CD14-positive monocyte (primary cell): ENCODE measurements at regions not wholly inside any gene's neighbourhood (a gene's known extent, or its start where the extent isn't known, plus 50 kb on each side); places are given as distances from the start of the nearest gene placed in this dataset.

Source experiments
- DNase-seq, 3 donors: peaks; one replicate each; pipeline ENCODE4 v3.0.0-alpha.2; 2011 to 2022
- H2AFZ ChIP-seq: 2 replicates; pipeline ENCODE4 v1.6.0; 2012; ENCODE audit warnings: mild to moderate bottlenecking, low read depth, low read length, inconsistent platforms; ENCODE audit not compliant: insufficient read depth, poor library complexity, severe bottlenecking
- H3K27ac ChIP-seq, 2 donors: 1 replicate in 1 of 2; 2 replicates in 1 of 2; pipeline ENCODE4 v1.5.1; 2012 to 2013; ENCODE audit warnings: low read length in 2 of 2, control low read depth in 1 of 2, inconsistent platforms in 1 of 2, low read depth in 1 of 2, mild to moderate bottlenecking in 1 of 2
- H3K27me3 ChIP-seq, 2 donors: one replicate each; pipeline versions ENCODE4 v1.6.0 to v1.6.1; 2011 to 2013; ENCODE audit warnings: low read length in 2 of 2; ENCODE audit not compliant: control insufficient read depth in 2 of 2, insufficient read depth in 2 of 2
- H3K36me3 ChIP-seq, 2 donors: replicated peaks in 1 of 2; 1 replicate in 1 of 2; 2 replicates in 1 of 2; pipeline versions ENCODE4 v1.5.1 to v1.6.1; 2012 to 2013; ENCODE audit warnings: low read length in 2 of 2, control low read depth in 1 of 2, inconsistent platforms in 1 of 2, mild to moderate bottlenecking in 1 of 2; ENCODE audit not compliant: insufficient read depth in 2 of 2, control insufficient read depth in 1 of 2
- H3K4me1 ChIP-seq, 2 donors: 1 replicate in 1 of 2; 2 replicates in 1 of 2; pipeline versions ENCODE4 v1.5.1 to v1.6.1; 2012 to 2013; ENCODE audit warnings: low read length in 2 of 2, control low read depth in 1 of 2, inconsistent platforms in 1 of 2, mild to moderate bottlenecking in 1 of 2, moderate library complexity in 1 of 2; ENCODE audit not compliant: insufficient read depth in 2 of 2, control insufficient read depth in 1 of 2
- H3K4me2 ChIP-seq: replicated peaks from 2 replicates; pipeline ENCODE3; 2012; ENCODE audit warnings: low read length, moderate library complexity, mild to moderate bottlenecking; ENCODE audit not compliant: poor library complexity, severe bottlenecking; ENCODE audit errors: extremely low read depth
- H3K4me3 ChIP-seq, 3 experiments: fragments of 200-600 bp in 1 of 3; sonication (generic) in 1 of 3; replicated peaks in 1 of 3; 1 replicate in 2 of 3; 2 replicates in 1 of 3; pipeline ENCODE4 v1.5.1; 2011 to 2013; ENCODE audit warnings: low read length in 3 of 3, mild to moderate bottlenecking in 3 of 3, control low read depth in 2 of 3, low read depth in 2 of 3, inconsistent platforms in 1 of 3, moderate library complexity in 1 of 3
- H3K79me2 ChIP-seq: 2 replicates; pipeline ENCODE4 v1.6.0; 2012; ENCODE audit warnings: mild to moderate bottlenecking, control low read depth, inconsistent platforms, low read length, moderate library complexity; ENCODE audit not compliant: insufficient read depth
- H3K9ac ChIP-seq: 2 replicates; pipeline ENCODE4 v1.6.0; 2017; ENCODE audit warnings: low read length, mild to moderate bottlenecking; ENCODE audit not compliant: insufficient read depth, poor library complexity, severe bottlenecking
- H3K9me3 ChIP-seq, 2 donors: replicated peaks in 1 of 2; 1 replicate in 1 of 2; 2 replicates in 1 of 2; pipeline versions ENCODE4 v1.5.1 to v1.6.1; 2012 to 2013; ENCODE audit warnings: low read length in 2 of 2, control low read depth in 1 of 2; ENCODE audit not compliant: control insufficient read depth in 1 of 2, insufficient read depth in 1 of 2
- H4K20me1 ChIP-seq: 2 replicates; pipeline ENCODE4 v1.6.0; 2012; ENCODE audit warnings: mild to moderate bottlenecking, low read length, control low read depth, moderate library complexity; ENCODE audit not compliant: insufficient read depth
- H3K27ac Mint-ChIP-seq, 7 donors: one replicate each; pipeline ENCODE4 v1.8.0; 2020; ENCODE audit warnings: mild to moderate bottlenecking in 7 of 7, mixed read lengths in 7 of 7, moderate library complexity in 6 of 7, inconsistent platforms in 2 of 7
- H3K27me3 Mint-ChIP-seq, 3 donors: one replicate each; pipeline ENCODE4 v1.8.0; 2021 to 2022; ENCODE audit warnings: low read depth in 3 of 3, mild to moderate bottlenecking in 3 of 3, mixed read lengths in 3 of 3, moderate library complexity in 3 of 3, inconsistent platforms in 1 of 3
- H3K36me3 Mint-ChIP-seq, 2 donors: one replicate each; pipeline ENCODE4 v1.8.0; 2020; ENCODE audit warnings: mixed read lengths in 2 of 2, inconsistent platforms in 1 of 2, mild to moderate bottlenecking in 1 of 2
- H3K4me1 Mint-ChIP-seq: one replicate; pipeline ENCODE4 v1.8.0; 2020; ENCODE audit warnings: mild to moderate bottlenecking, mixed read lengths
- H3K4me3 Mint-ChIP-seq, 2 donors: one replicate each; pipeline ENCODE4 v1.8.0; 2020; ENCODE audit warnings: mild to moderate bottlenecking in 2 of 2, mixed read lengths in 2 of 2, moderate library complexity in 1 of 2
- H3K9me3 Mint-ChIP-seq, 7 donors: one replicate each; pipeline ENCODE4 v1.8.0; 2020 to 2022; ENCODE audit warnings: mixed read lengths in 7 of 7, mild to moderate bottlenecking in 6 of 7, moderate library complexity in 6 of 7, inconsistent platforms in 2 of 7
- WGBS: methylation state at CpG from one replicate; pipeline ENCODE4 v1.1.5; 2013; ENCODE audit warnings: missing lambda C conversion rate; ENCODE audit not compliant: insufficient coverage; 5-methylcytosine and 5-hydroxymethylcytosine counted together
- intact Hi-C, 2 donors: fragments of 100-400 bp; cut with micrococcal nuclease; formaldehyde crosslinking; loops; one replicate each; pipeline versions ENCODE4 v1.15.0 to v1.15.1; 2023
- TF ChIP-seq, protein P1 (sequence below): fragments of 200-600 bp; IDR thresholded peaks from one replicate; pipeline ENCODE4 v1.8.0; 2022; ENCODE audit warnings: antibody characterized with exemption, mild to moderate bottlenecking

DNA sequence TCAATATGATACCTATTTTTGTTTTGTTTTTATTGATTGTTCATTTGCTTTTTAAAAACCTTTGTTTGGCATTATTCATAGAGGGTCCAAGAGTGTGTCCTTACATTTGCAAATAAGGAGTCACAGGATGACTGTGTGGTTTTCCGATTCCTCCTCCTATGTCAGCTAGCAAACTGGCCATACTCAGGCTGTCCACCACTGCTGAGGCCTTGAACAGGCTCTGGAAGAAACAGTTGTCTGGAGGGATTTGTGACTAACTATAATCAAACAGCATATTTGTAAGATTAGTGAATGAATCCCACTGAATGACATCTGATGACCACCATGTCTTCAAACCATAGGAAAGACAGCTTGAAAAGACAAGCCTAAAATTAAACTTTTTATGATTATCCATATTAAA lies 423.4 kb upstream of the ATP11B start:
- WGBS: no CpG with 5 or more reads among the region's 1 CpG

DNA sequence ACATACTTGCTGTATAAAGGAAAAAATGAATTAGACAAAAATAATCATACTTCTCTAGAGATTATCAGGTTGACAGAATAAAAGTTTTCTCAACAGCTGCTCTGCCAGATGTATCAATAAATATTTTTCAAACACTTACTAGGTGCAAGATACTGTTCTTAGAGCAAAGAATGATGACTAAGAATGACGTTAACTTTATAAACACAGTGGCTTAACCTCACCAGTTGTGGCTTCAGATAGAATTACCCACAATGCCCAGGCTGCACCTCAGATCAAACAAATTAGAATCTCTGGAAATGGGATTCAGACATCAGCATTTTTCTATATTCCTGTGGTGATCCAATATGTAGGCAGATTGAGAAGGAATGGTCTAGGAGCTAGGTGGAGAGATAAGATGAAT lies 422.4 kb upstream of the ATP11B start:
- H3K9me3 Mint-ChIP-seq: peaks cover 0 to 2% (median 0%) of the 10 kb centered on the region in 7 donors
- Histone ChIP-seq H3K4me1 (no peaks in the 10 kb centered on the region), H3K9me3 (no peaks in the 10 kb centered on the region), H3K27ac (no peak overlapping the region), H3K9ac (no peak overlapping the region), H3K27me3 (no peaks in the 10 kb centered on the region), H4K20me1 (no peaks in the 10 kb centered on the region), H2AFZ (no peak overlapping the region), H3K36me3 (no peaks in the 10 kb centered on the region), H3K4me3 (no peak overlapping the region), H3K4me2 (no peak overlapping the region), H3K79me2 (no peaks in the 10 kb centered on the region)
- H3K4me3 Mint-ChIP-seq: no peak overlapping the region
- no peaks in the 10 kb centered on the region for H3K4me1 Mint-ChIP-seq
- peaks cover 0 to 2% (median 0%) of the 10 kb centered on the region in 3 donors for H3K27me3 Mint-ChIP-seq
- intact Hi-C loops: no loop called here
- no CpG with 5 or more reads among the region's 1 CpG for WGBS
- no peak for DNase-seq
- no peak overlapping the region for H3K27ac Mint-ChIP-seq
- TF ChIP-seq, protein P1, sequence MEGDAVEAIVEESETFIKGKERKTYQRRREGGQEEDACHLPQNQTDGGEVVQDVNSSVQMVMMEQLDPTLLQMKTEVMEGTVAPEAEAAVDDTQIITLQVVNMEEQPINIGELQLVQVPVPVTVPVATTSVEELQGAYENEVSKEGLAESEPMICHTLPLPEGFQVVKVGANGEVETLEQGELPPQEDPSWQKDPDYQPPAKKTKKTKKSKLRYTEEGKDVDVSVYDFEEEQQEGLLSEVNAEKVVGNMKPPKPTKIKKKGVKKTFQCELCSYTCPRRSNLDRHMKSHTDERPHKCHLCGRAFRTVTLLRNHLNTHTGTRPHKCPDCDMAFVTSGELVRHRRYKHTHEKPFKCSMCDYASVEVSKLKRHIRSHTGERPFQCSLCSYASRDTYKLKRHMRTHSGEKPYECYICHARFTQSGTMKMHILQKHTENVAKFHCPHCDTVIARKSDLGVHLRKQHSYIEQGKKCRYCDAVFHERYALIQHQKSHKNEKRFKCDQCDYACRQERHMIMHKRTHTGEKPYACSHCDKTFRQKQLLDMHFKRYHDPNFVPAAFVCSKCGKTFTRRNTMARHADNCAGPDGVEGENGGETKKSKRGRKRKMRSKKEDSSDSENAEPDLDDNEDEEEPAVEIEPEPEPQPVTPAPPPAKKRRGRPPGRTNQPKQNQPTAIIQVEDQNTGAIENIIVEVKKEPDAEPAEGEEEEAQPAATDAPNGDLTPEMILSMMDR: no peak
- no peaks in the 10 kb centered on the region for H3K36me3 Mint-ChIP-seq

More for the DNA sequence above, 423.4 kb upstream of the ATP11B start:
- H2AFZ ChIP-seq: no peak overlapping the region
- H3K9ac ChIP-seq: no peak overlapping the region
- Mint-ChIP-seq H3K9me3 (peaks cover 0 to 2% (median 0%) of the 10 kb centered on the region in 7 donors), H3K4me1 (no peaks in the 10 kb centered on the region), H3K4me3 (no peak overlapping the region), H3K36me3 (no peaks in the 10 kb centered on the region), H3K27me3 (peaks cover 0 to 2% (median 0%) of the 10 kb centered on the region in 3 donors), H3K27ac (no peak overlapping the region)
- TF ChIP-seq, protein P1: no peak
- H3K4me2 ChIP-seq: no peak overlapping the region
- no peak overlapping the region for H3K27ac ChIP-seq
- H3K36me3 ChIP-seq: no peaks in the 10 kb centered on the region
- H3K79me2 ChIP-seq: no peaks in the 10 kb centered on the region
- no peaks in the 10 kb centered on the region for H3K4me1 ChIP-seq
- DNase-seq: no peak
- intact Hi-C loops: no loop called here
- no peaks in the 10 kb centered on the region for H3K27me3 ChIP-seq
- no peaks in the 10 kb centered on the region for H4K20me1 ChIP-seq
- H3K4me3 ChIP-seq: no peak overlapping the region
- H3K9me3 ChIP-seq: no peaks in the 10 kb centered on the region
